ENCODE measurements at regions not wholly inside any gene's neighbourhood (a gene's known extent, or its start where the extent isn't known, plus 50 kb on each side); places are given as distances from the start of the nearest gene placed in this dataset.

DNA sequence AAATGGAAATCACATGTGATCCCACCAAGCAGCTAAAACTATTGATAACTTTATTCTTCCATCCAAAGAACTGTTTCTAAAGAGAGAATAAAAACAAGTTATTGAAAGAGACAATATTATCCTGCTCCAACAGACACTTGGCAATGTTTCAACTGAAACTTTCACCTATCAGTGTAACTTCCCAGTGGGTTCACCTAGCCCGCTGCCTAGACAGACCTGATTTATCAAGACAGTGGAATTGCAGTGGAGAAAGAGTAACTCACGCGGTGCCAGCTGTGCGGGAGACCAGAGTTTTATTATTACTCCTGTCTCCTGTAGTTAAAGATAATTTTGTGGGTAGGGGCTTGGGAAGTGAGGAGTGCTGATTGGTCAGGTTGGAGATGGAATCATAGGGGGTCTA is 199.8 kb downstream of the AHR start:
- no peak overlapping the region for H3K9ac ChIP-seq (ENCODE audit: insufficient read depth, low read length, poor library complexity, severe bottlenecking)
- no peaks in the 10 kb centered on the region for H3K4me1 ChIP-seq (ENCODE audit: control insufficient read depth in 1 of 2, insufficient read depth in 2 of 2, low read length in 2 of 2)
- no peak overlapping the region for H3K27ac Mint-ChIP-seq
- no peak overlapping the region for H3K4me3 Mint-ChIP-seq
- H3K4me1 Mint-ChIP-seq: no peaks in the 10 kb centered on the region
- no peak overlapping the region for H3K4me3 ChIP-seq (replicated peaks in 1 of 3; ENCODE audit: low read depth in 2 of 3, low read length in 3 of 3)
- H3K9me3 Mint-ChIP-seq: peaks cover 0 to 1% (median 0%) of the 10 kb centered on the region in 7 donors
- intact Hi-C loops (cut with micrococcal nuclease): no loop called here
- H3K36me3 Mint-ChIP-seq: no peaks in the 10 kb centered on the region
- no peaks in the 10 kb centered on the region for H3K9me3 ChIP-seq (replicated peaks in 1 of 2; ENCODE audit: control insufficient read depth in 1 of 2, insufficient read depth in 1 of 2, low read length in 2 of 2)
- H3K27me3 ChIP-seq (ENCODE audit: control insufficient read depth in 2 of 2, insufficient read depth in 2 of 2, low read length in 2 of 2): no peaks in the 10 kb centered on the region
- H2AFZ ChIP-seq (ENCODE audit: insufficient read depth, low read depth, low read length, poor library complexity, severe bottlenecking): no peak overlapping the region
- no peaks in the 10 kb centered on the region for H3K36me3 ChIP-seq (replicated peaks in 1 of 2; ENCODE audit: control insufficient read depth in 1 of 2, insufficient read depth in 2 of 2, low read length in 2 of 2)
- H3K27ac ChIP-seq (ENCODE audit: low read depth in 1 of 2, low read length in 2 of 2): no peak overlapping the region
- no peaks in the 10 kb centered on the region for H3K27me3 Mint-ChIP-seq (ENCODE audit: low read depth in 3 of 3)
- no peak overlapping the region for H3K4me2 ChIP-seq (replicated peaks; ENCODE audit: extremely low read depth, low read length, poor library complexity, severe bottlenecking)
- WGBS (ENCODE audit: insufficient coverage): 100% methylated on average over 3 of the region's 4 CpGs
- TF ChIP-seq, protein P1, sequence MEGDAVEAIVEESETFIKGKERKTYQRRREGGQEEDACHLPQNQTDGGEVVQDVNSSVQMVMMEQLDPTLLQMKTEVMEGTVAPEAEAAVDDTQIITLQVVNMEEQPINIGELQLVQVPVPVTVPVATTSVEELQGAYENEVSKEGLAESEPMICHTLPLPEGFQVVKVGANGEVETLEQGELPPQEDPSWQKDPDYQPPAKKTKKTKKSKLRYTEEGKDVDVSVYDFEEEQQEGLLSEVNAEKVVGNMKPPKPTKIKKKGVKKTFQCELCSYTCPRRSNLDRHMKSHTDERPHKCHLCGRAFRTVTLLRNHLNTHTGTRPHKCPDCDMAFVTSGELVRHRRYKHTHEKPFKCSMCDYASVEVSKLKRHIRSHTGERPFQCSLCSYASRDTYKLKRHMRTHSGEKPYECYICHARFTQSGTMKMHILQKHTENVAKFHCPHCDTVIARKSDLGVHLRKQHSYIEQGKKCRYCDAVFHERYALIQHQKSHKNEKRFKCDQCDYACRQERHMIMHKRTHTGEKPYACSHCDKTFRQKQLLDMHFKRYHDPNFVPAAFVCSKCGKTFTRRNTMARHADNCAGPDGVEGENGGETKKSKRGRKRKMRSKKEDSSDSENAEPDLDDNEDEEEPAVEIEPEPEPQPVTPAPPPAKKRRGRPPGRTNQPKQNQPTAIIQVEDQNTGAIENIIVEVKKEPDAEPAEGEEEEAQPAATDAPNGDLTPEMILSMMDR (IDR thresholded peaks at IDR 0.05): no peak
- H3K79me2 ChIP-seq (ENCODE audit: insufficient read depth, low read length): no peaks in the 10 kb centered on the region
- no peaks in the 10 kb centered on the region for H4K20me1 ChIP-seq (ENCODE audit: insufficient read depth, low read length)
- DNase-seq: no peak

- TF ChIP-seq, protein P1 (IDR thresholded peaks at IDR 0.05): no peak
- no peak overlapping the region for H3K4me3 ChIP-seq (replicated peaks in 1 of 3; ENCODE audit: low read depth in 2 of 3, low read length in 3 of 3)
- Mint-ChIP-seq H3K4me3 (no peak overlapping the region), H3K27me3 (ENCODE audit: low read depth in 3 of 3) (no peaks in the 10 kb centered on the region), H3K4me1 (no peaks in the 10 kb centered on the region), H3K36me3 (no peaks in the 10 kb centered on the region), H3K9me3 (peaks cover 0 to 3% (median 0%) of the 10 kb centered on the region in 7 donors), H3K27ac (no peak overlapping the region)
- intact Hi-C loops (cut with micrococcal nuclease): no loop called here
- H3K4me2 ChIP-seq (replicated peaks; ENCODE audit: extremely low read depth, low read length, poor library complexity, severe bottlenecking): no peak overlapping the region
- no peak overlapping the region for H3K9ac ChIP-seq (ENCODE audit: insufficient read depth, low read length, poor library complexity, severe bottlenecking)
- H3K36me3 ChIP-seq (replicated peaks in 1 of 2; ENCODE audit: control insufficient read depth in 1 of 2, insufficient read depth in 2 of 2, low read length in 2 of 2): no peaks in the 10 kb centered on the region
- H3K9me3 ChIP-seq (replicated peaks in 1 of 2; ENCODE audit: control insufficient read depth in 1 of 2, insufficient read depth in 1 of 2, low read length in 2 of 2): no peaks in the 10 kb centered on the region
- no peak overlapping the region for H2AFZ ChIP-seq (ENCODE audit: insufficient read depth, low read depth, low read length, poor library complexity, severe bottlenecking)
- DNase-seq: no peak
- no peak overlapping the region for H3K27ac ChIP-seq (ENCODE audit: low read depth in 1 of 2, low read length in 2 of 2)
- no peaks in the 10 kb centered on the region for H3K4me1 ChIP-seq (ENCODE audit: control insufficient read depth in 1 of 2, insufficient read depth in 2 of 2, low read length in 2 of 2)
- H4K20me1 ChIP-seq (ENCODE audit: insufficient read depth, low read length): no peaks in the 10 kb centered on the region
- H3K27me3 ChIP-seq (ENCODE audit: control insufficient read depth in 2 of 2, insufficient read depth in 2 of 2, low read length in 2 of 2): no peaks in the 10 kb centered on the region
- no peaks in the 10 kb centered on the region for H3K79me2 ChIP-seq (ENCODE audit: insufficient read depth, low read length)
Measured at GRCh38 chr7:17500736-17501135, 202.3 kb downstream of the AHR start.

Data from CD14-positive monocyte (primary cell).